OCI-LY7 (cell line): ENCODE measurements at regions not wholly inside any gene's neighbourhood (a gene's known extent, or its start where the extent isn't known, plus 50 kb on each side); places are given as distances from the start of the nearest gene placed in this dataset.

Source experiments
- EZH2phosphoT487 ChIP-seq: fragments of 200-600 bp; sonication (generic); IDR thresholded peaks from 2 replicates; pipeline ENCODE4 v1.6.1; 2018; ENCODE audit warnings: low read depth, borderline replicate concordance, mild to moderate bottlenecking, mixed run types, antibody characterized with exemption, low read length, moderate library complexity, mixed read lengths
- TF ChIP-seq, protein P1 (sequence below): fragments of 200-600 bp; sonication (generic); conservative IDR thresholded peaks from 2 replicates; pipeline ENCODE4 v1.5.1; 2014; ENCODE audit warnings: mild to moderate bottlenecking, antibody characterized with exemption, low read length, moderate library complexity, mixed read lengths

DNA sequence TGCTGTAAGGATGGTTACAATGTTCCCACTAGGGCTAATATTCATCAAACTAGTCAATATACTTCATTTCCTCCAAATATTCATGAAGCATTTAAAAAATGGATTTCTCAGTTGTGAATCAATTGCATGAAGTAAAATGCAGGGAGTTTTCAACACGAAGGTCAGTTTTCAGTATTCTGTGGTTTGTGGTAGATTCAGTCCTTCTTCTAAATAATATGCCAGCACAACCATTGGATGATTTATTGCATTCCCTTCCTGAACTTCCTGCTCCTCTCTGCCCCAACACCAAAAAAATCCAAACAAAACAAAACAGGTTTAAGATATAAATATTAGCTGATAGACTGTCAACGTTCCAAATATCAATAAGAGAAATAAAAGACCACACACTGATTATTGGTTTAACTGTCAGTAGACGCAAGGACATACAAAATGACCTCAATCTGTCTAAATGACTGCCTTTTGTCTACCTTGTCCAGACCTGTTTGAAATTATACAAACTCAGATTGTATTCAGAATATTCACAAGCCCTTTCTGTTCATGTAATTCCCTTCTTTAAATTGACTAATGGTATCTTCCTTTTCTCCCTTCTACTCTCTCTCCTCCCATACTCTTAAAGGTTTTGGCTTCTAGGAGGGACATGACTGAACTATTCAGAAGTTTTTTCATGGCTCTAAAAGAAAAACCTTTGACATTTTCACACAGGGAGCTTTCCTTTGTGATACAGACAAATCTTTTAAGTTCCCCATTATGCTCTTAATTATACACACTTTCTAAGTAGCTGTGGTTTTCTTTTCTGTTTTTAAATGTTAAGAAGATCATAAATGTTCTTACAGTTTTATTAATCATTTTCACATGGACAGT, 92.6 kb upstream of the STT3B start:
- TF ChIP-seq, protein P1, sequence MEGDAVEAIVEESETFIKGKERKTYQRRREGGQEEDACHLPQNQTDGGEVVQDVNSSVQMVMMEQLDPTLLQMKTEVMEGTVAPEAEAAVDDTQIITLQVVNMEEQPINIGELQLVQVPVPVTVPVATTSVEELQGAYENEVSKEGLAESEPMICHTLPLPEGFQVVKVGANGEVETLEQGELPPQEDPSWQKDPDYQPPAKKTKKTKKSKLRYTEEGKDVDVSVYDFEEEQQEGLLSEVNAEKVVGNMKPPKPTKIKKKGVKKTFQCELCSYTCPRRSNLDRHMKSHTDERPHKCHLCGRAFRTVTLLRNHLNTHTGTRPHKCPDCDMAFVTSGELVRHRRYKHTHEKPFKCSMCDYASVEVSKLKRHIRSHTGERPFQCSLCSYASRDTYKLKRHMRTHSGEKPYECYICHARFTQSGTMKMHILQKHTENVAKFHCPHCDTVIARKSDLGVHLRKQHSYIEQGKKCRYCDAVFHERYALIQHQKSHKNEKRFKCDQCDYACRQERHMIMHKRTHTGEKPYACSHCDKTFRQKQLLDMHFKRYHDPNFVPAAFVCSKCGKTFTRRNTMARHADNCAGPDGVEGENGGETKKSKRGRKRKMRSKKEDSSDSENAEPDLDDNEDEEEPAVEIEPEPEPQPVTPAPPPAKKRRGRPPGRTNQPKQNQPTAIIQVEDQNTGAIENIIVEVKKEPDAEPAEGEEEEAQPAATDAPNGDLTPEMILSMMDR, result no peak
- TF ChIP-seq EZH2phosphoT487, result no peak
